NCI-H2196 (cell line): ENCODE measurements at regions not wholly inside any gene's neighbourhood (a gene's known extent, or its start where the extent isn't known, plus 50 kb on each side); places are given as distances from the start of the nearest gene placed in this dataset.
"Not testable (repeated sequence)": the region's sequence is repeated elsewhere in the genome, so short reads cannot be mapped to it uniquely, and the experiment has no call there.

Source experiments
- DNase-seq: peaks from one replicate; lab custom pipeline; 2025; ENCODE audit not compliant: unreplicated experiment; lab: John Stamatoyannopoulos, UW

GRCh38 chr10:83724471-83725241 lies 414.7 kb upstream of the GHITM start:
- no peak for DNase-seq

- no peak for DNase-seq
These were observed 413.7 kb upstream of the GHITM start for GRCh38 chr10:83725567-83725966.

DNA sequence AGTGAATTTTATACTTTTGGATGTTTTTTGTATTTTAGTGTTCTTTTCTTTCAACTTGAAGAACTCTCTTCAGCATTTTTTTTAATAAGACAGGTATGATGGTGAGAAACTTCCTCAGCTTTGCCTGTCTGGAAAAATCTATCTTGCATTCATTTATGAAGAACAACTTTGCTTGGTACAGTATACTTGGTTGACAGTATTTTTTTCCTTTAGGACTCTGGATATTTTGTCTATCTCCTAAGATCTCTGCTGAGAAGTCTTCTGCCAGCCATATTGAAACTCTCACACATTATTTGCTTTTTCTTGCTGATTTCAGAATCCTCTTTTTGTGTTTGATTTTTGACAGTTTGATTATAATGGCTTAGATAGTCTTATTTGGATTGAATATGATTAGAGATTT lies 405.0 kb upstream of the GHITM start:
- DNase-seq = no peak

DNA sequence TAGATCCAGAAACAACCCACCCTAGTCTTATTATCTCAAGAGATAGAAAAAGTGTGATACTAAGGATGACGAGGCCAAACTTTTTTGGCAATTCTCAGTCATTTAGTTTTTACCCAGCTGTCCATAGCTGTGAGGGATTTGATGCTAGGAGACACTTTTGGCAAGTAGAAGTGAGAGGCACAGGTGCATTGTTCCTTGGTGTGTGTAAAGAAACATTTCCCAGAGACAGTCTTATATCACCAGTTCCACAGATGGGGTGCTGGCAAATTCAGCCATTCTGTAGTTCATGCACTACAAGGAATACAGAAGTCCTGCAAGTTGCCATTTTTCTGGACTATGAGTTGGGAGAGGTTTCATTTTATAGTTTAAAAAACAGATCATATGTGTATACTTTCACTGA lies 403.3 kb upstream of the GHITM start:
- DNase-seq = no peak

DNA sequence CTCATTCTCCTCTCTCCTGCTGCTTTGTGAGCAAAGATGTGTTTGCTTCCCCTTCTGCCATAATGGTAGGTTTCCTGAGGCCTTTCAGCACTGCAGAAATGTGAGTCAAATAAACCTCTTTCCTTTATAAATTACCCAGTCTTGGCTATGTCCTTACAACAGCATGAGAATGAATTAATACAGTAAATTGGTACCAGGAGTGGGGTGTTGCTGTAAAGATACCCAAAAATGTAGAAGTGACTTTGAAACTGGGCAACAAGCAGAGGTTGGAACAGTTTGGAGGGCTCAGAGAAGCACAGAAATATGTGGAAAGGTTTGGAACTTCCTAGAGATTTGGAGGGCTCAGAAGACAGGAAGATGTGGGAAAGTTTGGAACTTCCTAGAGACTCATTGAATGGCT lies 388.7 kb upstream of the GHITM start:
- DNase-seq = no peak

- no peak for DNase-seq
These were observed 385.8 kb upstream of the GHITM start for GRCh38 chr10:83753490-83753889.

- DNase-seq = no peak
These were observed 384.5 kb upstream of the GHITM start for GRCh38 chr10:83754857-83755256.

GRCh38 chr10:83760142-83760541 lies 379.2 kb upstream of the GHITM start:
- DNase-seq = no peak

GRCh38 chr10:83764666-83765065 lies 374.6 kb upstream of the GHITM start:
- DNase-seq = no peak

DNA sequence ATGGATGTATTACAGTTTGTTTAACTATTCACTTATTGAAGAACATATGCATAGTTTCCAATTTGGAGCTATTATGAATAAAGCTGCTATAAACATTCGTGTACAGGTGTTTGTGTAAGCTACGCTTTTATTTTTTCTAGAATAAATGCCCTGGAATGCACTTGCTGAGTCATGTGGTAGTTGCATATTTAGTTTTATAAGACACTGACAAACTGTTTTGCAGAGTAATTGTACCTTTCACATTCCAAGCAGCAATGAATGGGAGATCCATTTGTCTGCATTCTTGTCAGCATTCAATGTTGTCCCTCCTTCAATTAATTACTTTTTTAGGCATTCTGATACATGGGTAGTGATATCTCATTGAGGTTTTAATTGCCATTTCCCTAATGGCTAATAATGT lies 373.6 kb upstream of the GHITM start:
- no peak for DNase-seq

DNA sequence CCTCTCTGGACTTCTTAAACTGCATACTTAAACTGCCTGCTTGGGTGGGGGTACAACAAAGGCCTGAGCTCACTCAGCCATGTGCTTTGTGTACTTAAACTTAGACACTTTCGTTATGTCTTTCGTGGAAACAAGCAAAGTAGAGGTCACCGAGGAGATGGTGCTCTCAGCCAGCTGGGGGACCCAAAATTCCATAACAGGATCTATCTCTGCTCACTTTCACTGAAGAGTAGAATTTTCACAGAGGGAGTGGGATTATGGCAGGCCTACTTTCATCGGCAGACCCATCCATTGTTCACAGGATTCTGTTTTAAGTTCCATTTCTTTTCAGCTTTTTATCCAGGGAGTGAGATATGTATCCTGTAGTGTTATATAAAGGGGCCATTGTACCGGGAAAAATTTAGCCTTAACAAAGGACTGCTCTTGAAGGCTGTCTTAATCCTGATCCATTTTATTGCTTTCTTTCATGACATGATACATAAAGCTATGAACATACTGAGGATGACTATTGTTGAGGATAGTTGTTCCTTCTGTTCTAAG lies 370.0 kb upstream of the GHITM start:
- no peak for DNase-seq

GRCh38 chr10:83786701-83787100 lies 352.6 kb upstream of the GHITM start:
- not testable (repeated sequence) for DNase-seq

DNA sequence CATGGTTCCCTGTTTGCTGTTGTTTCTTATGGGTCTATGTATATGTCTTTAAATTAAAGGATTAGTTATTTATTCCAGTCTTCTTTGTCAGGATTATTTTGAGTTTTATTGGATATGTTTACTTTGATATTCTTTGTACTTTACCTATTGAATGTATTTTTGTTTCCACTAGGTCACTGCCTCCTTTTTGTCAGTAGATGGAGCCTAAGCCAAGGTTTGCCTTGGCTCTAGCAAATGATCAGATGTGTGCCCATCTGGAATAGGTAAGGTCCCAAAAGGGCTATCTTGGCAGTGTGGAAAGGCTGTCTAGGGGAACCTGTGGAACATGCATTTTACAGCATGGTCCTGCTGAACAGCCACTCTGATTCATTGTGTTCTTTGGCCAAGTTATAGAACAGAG lies 337.3 kb upstream of the GHITM start:
- no peak for DNase-seq

GRCh38 chr10:83806717-83807116 lies 332.6 kb upstream of the GHITM start:
- no peak for DNase-seq

GRCh38 chr10:83809001-83809400 lies 330.3 kb upstream of the GHITM start:
- no peak for DNase-seq

DNA sequence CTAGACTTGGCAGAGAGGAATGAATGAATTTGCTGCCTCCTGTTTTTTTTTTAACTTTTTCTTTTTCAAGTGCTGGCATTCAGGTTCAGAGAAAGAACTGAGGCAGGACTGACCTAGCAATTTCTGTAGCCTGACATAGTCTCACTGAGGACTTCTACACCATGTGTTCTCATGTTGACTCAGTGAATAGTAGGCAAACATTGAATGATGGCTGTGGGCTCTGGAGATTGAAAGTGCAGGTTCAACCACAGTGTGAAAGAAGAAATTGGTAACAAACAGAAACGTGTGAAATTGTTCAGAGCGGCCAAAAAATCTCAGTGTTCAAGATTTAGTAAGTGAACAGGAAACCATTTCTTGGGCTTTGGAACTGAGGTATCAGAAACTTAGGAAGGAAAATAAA lies 322.4 kb upstream of the GHITM start:
- DNase-seq = no peak

- no peak for DNase-seq
These were observed 321.5 kb upstream of the GHITM start for GRCh38 chr10:83817797-83818196.

DNA sequence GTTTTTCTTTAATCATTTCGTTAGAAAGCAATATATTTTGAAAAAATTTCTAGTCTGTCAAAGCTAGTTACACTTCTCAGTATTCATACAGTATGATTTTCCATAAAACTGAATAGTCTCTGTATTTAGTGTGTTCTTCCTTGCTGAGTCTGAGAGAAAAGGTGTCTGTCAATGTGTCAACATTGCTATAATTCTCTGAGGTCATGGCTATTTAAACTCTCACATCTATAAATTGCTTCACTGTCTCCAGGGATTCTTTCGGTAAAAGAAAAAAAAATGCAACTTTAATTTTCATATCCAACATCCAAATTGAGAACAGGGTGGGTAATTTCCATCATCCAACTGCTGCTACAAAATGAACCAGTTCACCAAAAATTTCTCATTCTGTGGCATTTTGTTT lies 319.7 kb upstream of the GHITM start:
- no peak for DNase-seq

DNA sequence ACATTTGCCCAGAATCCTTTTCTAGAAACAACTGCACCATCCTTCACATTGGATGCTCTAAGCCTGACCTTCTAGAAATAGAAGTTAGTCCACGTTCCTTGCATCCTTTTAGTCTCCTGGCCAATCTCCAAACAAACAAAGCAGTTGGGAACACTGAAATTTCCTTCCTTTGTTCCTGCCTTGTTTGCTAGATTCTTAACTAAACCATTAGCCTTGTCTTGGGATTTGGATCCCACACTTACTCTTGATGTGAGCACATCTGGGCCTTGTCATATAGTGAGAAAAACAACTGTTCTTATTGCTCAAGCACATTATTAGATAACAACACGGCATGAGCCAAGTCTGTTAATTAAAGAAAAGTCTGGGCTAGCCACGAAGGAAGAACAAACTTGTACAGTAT lies 319.3 kb upstream of the GHITM start:
- DNase-seq = no peak

DNA sequence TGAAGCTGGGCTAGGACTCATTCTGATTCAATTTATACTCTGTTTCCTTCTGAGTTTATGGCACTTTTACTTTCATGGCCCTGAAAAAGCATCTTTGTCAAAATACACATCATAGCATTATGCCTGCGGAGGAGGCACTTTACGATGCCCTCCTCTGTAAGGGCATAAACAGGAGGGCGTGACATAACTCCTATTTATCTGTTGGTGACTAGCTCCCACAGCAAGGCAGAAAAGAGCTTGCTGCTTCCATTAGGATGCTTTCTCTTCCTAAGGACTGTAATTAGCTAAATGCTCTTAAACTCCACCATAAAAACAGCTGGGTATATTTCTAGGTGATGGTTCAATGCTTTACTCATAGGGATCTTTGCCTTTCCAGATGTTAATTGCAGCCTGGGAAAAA lies 315.2 kb upstream of the GHITM start:
- DNase-seq = no peak

DNA sequence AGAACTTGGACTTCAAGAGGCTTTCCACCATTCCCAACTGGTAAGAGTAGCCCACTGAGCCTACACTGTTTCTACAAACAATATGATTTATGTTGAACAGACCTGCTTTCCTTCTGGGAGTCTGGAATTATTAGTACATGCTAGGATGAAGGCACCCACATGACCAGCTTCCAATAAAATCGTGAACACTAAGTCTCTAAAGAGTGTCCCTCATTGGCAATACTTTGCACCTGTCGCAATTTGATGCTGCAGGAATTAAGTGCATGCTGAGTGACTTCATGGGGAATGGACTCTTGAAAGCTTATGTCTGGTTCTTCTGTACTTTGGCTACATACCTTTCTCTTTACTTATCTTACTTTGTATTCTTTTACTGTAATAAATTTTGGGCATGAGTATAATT lies 305.2 kb upstream of the GHITM start:
- no peak for DNase-seq

GRCh38 chr10:83835945-83836745 lies 303.2 kb upstream of the GHITM start:
- no peak for DNase-seq
